ENCODE measurements at regions not wholly inside any gene's neighbourhood (a gene's known extent, or its start where the extent isn't known, plus 50 kb on each side); places are given as distances from the start of the nearest gene placed in this dataset.

DNA sequence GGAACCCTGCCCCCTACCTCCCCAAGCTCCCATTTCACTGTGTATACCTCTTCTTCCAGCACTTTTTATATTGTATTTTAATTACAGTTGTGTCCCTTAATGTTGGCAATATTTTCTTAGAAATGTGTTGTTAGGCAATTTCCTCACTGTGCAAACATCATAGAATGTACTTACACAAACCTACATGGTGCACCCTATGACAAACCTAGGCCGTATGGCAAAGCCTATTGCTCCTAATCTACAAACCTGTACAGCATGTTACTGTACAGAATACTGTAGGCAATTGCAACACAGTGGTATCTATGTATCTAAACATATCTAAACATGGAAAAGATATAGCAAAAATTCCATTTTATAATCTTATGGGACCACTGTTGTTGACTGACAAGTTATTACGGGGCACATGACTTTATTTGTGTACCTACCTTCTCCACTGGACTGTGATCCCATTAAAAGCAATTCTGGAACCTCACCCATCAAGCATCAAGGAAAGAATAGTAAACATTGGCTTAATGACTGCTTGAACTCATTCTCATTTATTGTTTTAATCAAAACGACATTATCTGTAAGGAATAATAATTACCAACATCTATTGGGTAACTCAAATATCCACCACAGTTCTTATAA lies 1641.5 kb upstream of the ZEB2 start:
- Mint-ChIP-seq H3K27me3 (ENCODE audit: low read depth) (no peaks in the 10 kb centered on the region), H3K9me3 (no peaks in the 10 kb centered on the region), H3K27ac (no peak overlapping the region), H3K4me3 (no peak overlapping the region), H3K4me1 (peaks cover 15% of the 10 kb centered on the region), H3K36me3 (no peaks in the 10 kb centered on the region)
- TF ChIP-seq, protein P1, sequence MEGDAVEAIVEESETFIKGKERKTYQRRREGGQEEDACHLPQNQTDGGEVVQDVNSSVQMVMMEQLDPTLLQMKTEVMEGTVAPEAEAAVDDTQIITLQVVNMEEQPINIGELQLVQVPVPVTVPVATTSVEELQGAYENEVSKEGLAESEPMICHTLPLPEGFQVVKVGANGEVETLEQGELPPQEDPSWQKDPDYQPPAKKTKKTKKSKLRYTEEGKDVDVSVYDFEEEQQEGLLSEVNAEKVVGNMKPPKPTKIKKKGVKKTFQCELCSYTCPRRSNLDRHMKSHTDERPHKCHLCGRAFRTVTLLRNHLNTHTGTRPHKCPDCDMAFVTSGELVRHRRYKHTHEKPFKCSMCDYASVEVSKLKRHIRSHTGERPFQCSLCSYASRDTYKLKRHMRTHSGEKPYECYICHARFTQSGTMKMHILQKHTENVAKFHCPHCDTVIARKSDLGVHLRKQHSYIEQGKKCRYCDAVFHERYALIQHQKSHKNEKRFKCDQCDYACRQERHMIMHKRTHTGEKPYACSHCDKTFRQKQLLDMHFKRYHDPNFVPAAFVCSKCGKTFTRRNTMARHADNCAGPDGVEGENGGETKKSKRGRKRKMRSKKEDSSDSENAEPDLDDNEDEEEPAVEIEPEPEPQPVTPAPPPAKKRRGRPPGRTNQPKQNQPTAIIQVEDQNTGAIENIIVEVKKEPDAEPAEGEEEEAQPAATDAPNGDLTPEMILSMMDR (IDR thresholded peaks at IDR 0.05; ENCODE audit: unreplicated experiment) = no peak
- DNase-seq (ENCODE audit: low spot score in 2 of 2, unreplicated experiment in 2 of 2) = no peak

DNA sequence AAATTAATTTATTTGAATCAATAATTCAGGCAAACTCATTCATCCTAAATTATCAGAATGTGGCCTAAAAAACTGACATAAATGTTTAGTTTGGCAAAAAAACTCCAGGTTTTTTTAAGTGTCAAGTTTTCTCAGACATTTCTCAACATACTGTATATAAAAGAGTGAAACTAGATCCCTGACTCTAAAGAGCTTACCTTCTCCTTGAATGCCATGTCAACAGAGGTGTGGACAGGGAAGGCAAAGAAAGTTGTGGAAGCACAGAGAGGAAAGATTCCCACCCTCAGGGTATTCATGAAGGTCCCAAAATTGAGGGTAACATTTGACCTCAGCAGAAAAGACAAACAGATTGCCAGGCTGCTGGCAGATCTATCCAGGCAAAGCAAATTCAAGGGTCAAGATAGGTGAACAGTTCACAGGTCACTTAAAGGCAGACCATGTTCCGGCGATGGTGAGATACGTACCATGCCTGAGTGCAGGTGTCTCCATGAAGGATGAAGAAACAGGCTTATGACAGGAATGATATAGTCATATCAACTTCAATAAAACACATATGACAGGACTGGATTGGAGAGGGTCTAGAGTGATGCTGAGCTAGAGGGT lies 1638.3 kb upstream of the ZEB2 start:
- no peak overlapping the region for H3K4me3 Mint-ChIP-seq
- no peaks in the 10 kb centered on the region for H3K4me1 Mint-ChIP-seq
- H3K9me3 Mint-ChIP-seq = no peaks in the 10 kb centered on the region
- no peak for DNase-seq (ENCODE audit: low spot score in 2 of 2, unreplicated experiment in 2 of 2)
- TF ChIP-seq, protein P1 (IDR thresholded peaks at IDR 0.05; ENCODE audit: unreplicated experiment) = no peak
- H3K27ac Mint-ChIP-seq = no peak overlapping the region
- no peaks in the 10 kb centered on the region for H3K27me3 Mint-ChIP-seq (ENCODE audit: low read depth)
- H3K36me3 Mint-ChIP-seq = no peaks in the 10 kb centered on the region

DNA sequence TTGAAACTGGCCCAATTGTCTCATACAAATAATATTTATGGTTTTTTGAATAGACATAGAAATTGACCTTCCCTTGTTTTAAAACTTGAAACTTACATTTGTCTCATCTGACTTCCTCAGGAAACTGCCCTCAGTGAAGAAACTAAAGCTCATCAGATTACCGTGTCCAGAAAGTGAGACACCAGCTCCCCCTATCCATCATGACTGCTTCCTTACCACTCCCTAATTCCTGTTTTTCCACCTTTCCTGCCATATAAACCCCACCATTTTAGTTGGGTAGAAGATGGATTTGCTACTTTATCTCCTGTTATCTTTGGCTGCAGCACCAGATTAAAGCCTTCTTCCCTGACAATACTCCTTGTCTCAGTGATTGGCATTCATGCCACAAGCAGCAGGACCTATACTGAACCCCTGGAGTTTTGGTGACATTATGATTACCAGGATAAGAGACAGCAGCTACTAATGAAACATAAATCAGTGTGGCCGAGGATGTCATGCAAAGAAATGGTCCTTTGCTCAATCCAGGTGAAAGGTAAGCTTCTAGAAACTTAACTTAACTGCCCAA lies 1627.6 kb upstream of the ZEB2 start:
- DNase-seq (ENCODE audit: low spot score in 2 of 2, unreplicated experiment in 2 of 2) = no peak

DNA sequence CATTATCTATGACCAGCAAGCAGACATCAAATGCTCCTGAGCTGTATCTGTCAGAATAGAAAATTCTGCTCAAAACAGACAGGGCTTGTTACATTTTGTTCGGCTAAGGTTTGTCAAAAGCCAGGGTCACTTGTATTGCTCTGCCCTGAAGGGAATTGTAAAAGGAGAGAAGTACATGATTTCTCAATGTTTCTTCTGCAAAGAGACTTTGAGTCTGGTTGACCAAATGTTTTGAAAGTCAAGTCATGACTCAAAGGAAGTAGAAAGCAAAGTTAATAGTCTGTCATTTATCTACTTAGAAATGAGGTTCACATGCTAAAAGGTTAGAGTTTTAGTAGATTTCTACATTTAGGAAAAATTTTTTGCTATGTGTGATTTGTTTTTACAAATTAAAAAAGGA lies 1624.1 kb upstream of the ZEB2 start:
- Mint-ChIP-seq H3K36me3 (no peaks in the 10 kb centered on the region), H3K27me3 (ENCODE audit: low read depth) (no peaks in the 10 kb centered on the region), H3K27ac (no peak overlapping the region), H3K9me3 (peaks cover 4% of the 10 kb centered on the region), H3K4me3 (no peak overlapping the region), H3K4me1 (peaks cover 13% of the 10 kb centered on the region)
- TF ChIP-seq, protein P1 (IDR thresholded peaks at IDR 0.05; ENCODE audit: unreplicated experiment) = no peak
- DNase-seq (ENCODE audit: low spot score in 2 of 2, unreplicated experiment in 2 of 2) = no peak

More for the DNA sequence above, 1627.6 kb upstream of the ZEB2 start:
- Mint-ChIP-seq H3K4me1 (peaks cover 9% of the 10 kb centered on the region), H3K4me3 (no peak overlapping the region), H3K36me3 (peaks cover 3% of the 10 kb centered on the region), H3K27ac (no peak overlapping the region), H3K27me3 (ENCODE audit: low read depth) (no peaks in the 10 kb centered on the region), H3K9me3 (peaks cover 4% of the 10 kb centered on the region)
- TF ChIP-seq, protein P1 (IDR thresholded peaks at IDR 0.05; ENCODE audit: unreplicated experiment) = no peak

DNA sequence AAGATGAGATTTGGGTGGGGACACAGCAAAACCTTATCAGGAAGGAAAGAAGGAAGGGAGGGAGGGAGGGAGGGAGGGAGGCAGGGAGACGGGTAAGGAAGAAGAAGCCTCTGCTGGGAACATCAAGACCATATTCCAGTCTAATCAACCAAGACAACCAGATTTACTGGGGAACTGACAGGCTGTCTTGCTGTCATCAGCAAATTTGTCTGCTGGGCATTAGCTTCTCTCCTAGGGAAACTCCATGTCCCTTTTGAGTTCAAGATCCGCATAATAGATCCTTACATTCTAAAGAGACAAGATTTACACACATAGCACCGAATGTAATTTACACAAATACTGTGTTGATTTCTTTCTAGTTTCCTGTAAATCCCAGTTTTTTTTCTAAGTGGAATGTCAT lies 1618.9 kb upstream of the ZEB2 start:
- peaks cover 5% of the 10 kb centered on the region for H3K36me3 Mint-ChIP-seq
- TF ChIP-seq, protein P1 (IDR thresholded peaks at IDR 0.05; ENCODE audit: unreplicated experiment) = no peak
- H3K27ac Mint-ChIP-seq = no peak overlapping the region
- no peaks in the 10 kb centered on the region for H3K27me3 Mint-ChIP-seq (ENCODE audit: low read depth)
- no peak for DNase-seq (ENCODE audit: low spot score in 2 of 2, unreplicated experiment in 2 of 2)
- H3K4me3 Mint-ChIP-seq = no peak overlapping the region
- peaks cover 13% of the 10 kb centered on the region for H3K9me3 Mint-ChIP-seq
- peaks cover 21% of the 10 kb centered on the region for H3K4me1 Mint-ChIP-seq

Measured in mesothelial cell of epicardium (in vitro differentiated cells).